MCF 10A (cell line): ENCODE measurements at regions not wholly inside any gene's neighbourhood (a gene's known extent, or its start where the extent isn't known, plus 50 kb on each side); places are given as distances from the start of the nearest gene placed in this dataset.

Experiments used
- BruUV-seq: library from RNA; stranded (reverse); fragments of 400-500 nt; replicated peaks from 2 replicates; lab custom pipeline; 2021; lab: Mats Ljungman, UMichigan
- CTCF ChIA-PET: fragments of 300-600 bp; sonication (Branson Sonifier 250); formaldehyde crosslinking; extraction: SDS; loops from one replicate; lab custom pipeline; 2021; ENCODE audit warnings: antibody characterized with exemption, inconsistent platforms; lab: Yijun Ruan, JAX
- POLR2A ChIA-PET: fragments of 300-600, 350-650 bp; sonication (Branson Sonifier 250); formaldehyde crosslinking; extraction: SDS; loops from one replicate; lab custom pipeline; 2020; ENCODE audit warnings: antibody characterized with exemption, inconsistent platforms; lab: Yijun Ruan, JAX
- DNase-seq: peaks from one replicate; pipeline ENCODE4 v3.0.0-alpha.2; 2018; ENCODE audit not compliant: unreplicated experiment
- H3K27ac Mint-ChIP-seq: one replicate; pipeline ENCODE4 v1.8.0; 2022; ENCODE audit warnings: mild to moderate bottlenecking, low read depth, mixed read lengths; ENCODE audit not compliant: unreplicated experiment
- H3K27me3 Mint-ChIP-seq: one replicate; pipeline ENCODE4 v1.8.0; 2022; ENCODE audit warnings: mixed read lengths; ENCODE audit not compliant: insufficient read depth, unreplicated experiment
- H3K36me3 Mint-ChIP-seq: one replicate; pipeline ENCODE4 v1.8.0; 2022; ENCODE audit warnings: mild to moderate bottlenecking, moderate library complexity, mixed read lengths; ENCODE audit not compliant: insufficient read depth, unreplicated experiment
- H3K4me1 Mint-ChIP-seq: one replicate; pipeline ENCODE4 v1.8.0; 2022; ENCODE audit warnings: mixed read lengths; ENCODE audit not compliant: insufficient read depth, unreplicated experiment
- H3K4me3 Mint-ChIP-seq: one replicate; pipeline ENCODE4 v1.8.0; 2022; ENCODE audit warnings: mild to moderate bottlenecking, moderate library complexity, mixed read lengths; ENCODE audit not compliant: unreplicated experiment
- H3K9me3 Mint-ChIP-seq: one replicate; pipeline ENCODE4 v1.8.0; 2022; ENCODE audit warnings: mixed read lengths; ENCODE audit not compliant: unreplicated experiment
- CTCF ChIP-seq: fragments of 200-600 bp; IDR thresholded peaks from one replicate; pipeline ENCODE4 v1.8.0; 2022; ENCODE audit warnings: antibody characterized with exemption, mild to moderate bottlenecking; ENCODE audit not compliant: unreplicated experiment
- intact Hi-C: fragments of 100-400 bp; cut with micrococcal nuclease; formaldehyde crosslinking; loops from 2 replicates; pipeline ENCODE4 v1.14.1; 2022

GRCh38 chrX:97850911-97851310 lies 967.2 kb downstream of the RPA4 start:
- no peaks in the 10 kb centered on the region for H3K4me1 Mint-ChIP-seq
- DNase-seq: peak; percentile 22
- peaks cover 30% of the 10 kb centered on the region for H3K9me3 Mint-ChIP-seq
- POLR2A ChIA-PET: no interaction called here
- H3K27ac Mint-ChIP-seq: no peak overlapping the region
- intact Hi-C loops: no loop called here
- H3K27me3 Mint-ChIP-seq: peaks cover 23% of the 10 kb centered on the region
- CTCF ChIA-PET: no interaction called here
- no TSS peak for BruUV-seq
- no peak for TF ChIP-seq CTCF
- H3K4me3 Mint-ChIP-seq: no peak overlapping the region
- peaks cover 7% of the 10 kb centered on the region for H3K36me3 Mint-ChIP-seq

GRCh38 chrX:97854086-97854485 lies 970.4 kb downstream of the RPA4 start:
- BruUV-seq: no TSS peak
- Mint-ChIP-seq H3K36me3 (no peaks in the 10 kb centered on the region), H3K4me1 (no peaks in the 10 kb centered on the region), H3K27me3 (peaks cover 23% of the 10 kb centered on the region), H3K27ac (no peak overlapping the region), H3K4me3 (no peak overlapping the region), H3K9me3 (no peaks in the 10 kb centered on the region)
- no peak for DNase-seq
- ChIA-PET CTCF (no interaction called here), POLR2A (no interaction called here)
- intact Hi-C loops: no loop called here
- TF ChIP-seq CTCF: no peak

- intact Hi-C loops: no loop called here
- peaks cover 22% of the 10 kb centered on the region for H3K27me3 Mint-ChIP-seq
- CTCF ChIA-PET: no interaction called here
- TF ChIP-seq CTCF: no peak
- no peaks in the 10 kb centered on the region for H3K36me3 Mint-ChIP-seq
- H3K27ac Mint-ChIP-seq: no peak overlapping the region
- no TSS peak for BruUV-seq
- peak; percentile 1 for DNase-seq
- H3K4me1 Mint-ChIP-seq: no peaks in the 10 kb centered on the region
- POLR2A ChIA-PET: no interaction called here
- no peak overlapping the region for H3K4me3 Mint-ChIP-seq
- no peaks in the 10 kb centered on the region for H3K9me3 Mint-ChIP-seq
These were observed 974.9 kb downstream of the RPA4 start for GRCh38 chrX:97858592-97858991.

GRCh38 chrX:97860226-97860625 lies 976.5 kb downstream of the RPA4 start:
- ChIA-PET POLR2A (no interaction called here), CTCF (interaction anchor here (0.6 kb wide), 1 partner anchor 72 kb away, joined by 6 read pairs; no protein-coding TSS in a partner anchor)
- no peak for TF ChIP-seq CTCF
- intact Hi-C loops: no loop called here
- no peak overlapping the region for H3K4me3 Mint-ChIP-seq
- no peaks in the 10 kb centered on the region for H3K9me3 Mint-ChIP-seq
- BruUV-seq: no TSS peak
- H3K27ac Mint-ChIP-seq: no peak overlapping the region
- no peaks in the 10 kb centered on the region for H3K4me1 Mint-ChIP-seq
- DNase-seq: peak; percentile 33
- H3K36me3 Mint-ChIP-seq: no peaks in the 10 kb centered on the region
- H3K27me3 Mint-ChIP-seq: peaks cover 22% of the 10 kb centered on the region
